SK-N-SH (cell line): ENCODE measurements at regions not wholly inside any gene's neighbourhood (a gene's known extent, or its start where the extent isn't known, plus 50 kb on each side); places are given as distances from the start of the nearest gene placed in this dataset.

ENCODE experiments used
- CTCF ChIA-PET: fragments of 300-600, 350-600 bp; formaldehyde crosslinking; extraction: SDS; loops from one replicate; lab custom pipeline; 2021; lab: Yijun Ruan, JAX
- POLR2A ChIA-PET: fragments of 350-600 bp; sonication (Branson Sonifier 250); formaldehyde crosslinking; extraction: SDS; loops from one replicate; lab custom pipeline; 2020; ENCODE audit warnings: antibody characterized with exemption, inconsistent platforms; lab: Yijun Ruan, JAX
- DNase-seq: peaks from one replicate; pipeline ENCODE4 v3.0.0; 2012
- H2AFZ ChIP-seq: fragments of 200-600 bp; sonication (generic); 2 replicates; pipeline ENCODE4 v1.8.1; 2016; ENCODE audit warnings: antibody characterized with exemption, mild to moderate bottlenecking, low read depth
- H3F3A ChIP-seq: fragments of 200-600 bp; sonication (generic); replicated peaks from 2 replicates; pipeline ENCODE3; 2016; ENCODE audit warnings: antibody characterized with exemption, mild to moderate bottlenecking; ENCODE audit not compliant: insufficient read depth
- H3K27ac ChIP-seq, 2 experiments: fragments of 200-500 bp in 1 of 2; fragments of 200-600 bp in 1 of 2; sonication (Bioruptor generic) in 1 of 2; sonication (generic), shearing (Covaris generic) in 1 of 2; 2 replicates each; pipeline versions ENCODE4 v1.5.1 to v1.6.1; 2014 to 2016; ENCODE audit warnings: low read depth in 2 of 2, inconsistent platforms in 1 of 2, low read length in 1 of 2, mild to moderate bottlenecking in 1 of 2, mixed read lengths in 1 of 2
- H3K27me3 ChIP-seq: fragments of 200-600 bp; sonication (generic), shearing (Covaris generic); 2 replicates; pipeline ENCODE4 v1.6.1; 2016; ENCODE audit warnings: mixed run types; ENCODE audit not compliant: insufficient read depth
- H3K36me3 ChIP-seq, 2 experiments: fragments of 200-500 bp in 1 of 2; fragments of 200-600 bp in 1 of 2; sonication (Bioruptor generic) in 1 of 2; sonication (generic) in 1 of 2; replicated peaks in 1 of 2; 2 replicates each; pipeline versions ENCODE3 to v1.5.1; 2014 to 2016; ENCODE audit warnings: low read length in 1 of 2, mild to moderate bottlenecking in 1 of 2; ENCODE audit not compliant: insufficient read depth in 2 of 2, control insufficient read depth in 1 of 2
- H3K4me1 ChIP-seq, 2 experiments: fragments of 200-500 bp in 1 of 2; fragments of 200-600 bp in 1 of 2; sonication (Bioruptor generic) in 1 of 2; sonication (generic), shearing (Covaris generic) in 1 of 2; 2 replicates each; pipeline versions ENCODE4 v1.5.1 to v1.6.1; 2014 to 2016; ENCODE audit warnings: low read depth in 1 of 2, low read length in 1 of 2, mixed run types in 1 of 2; ENCODE audit not compliant: insufficient read depth in 2 of 2, control insufficient read depth in 1 of 2
- H3K4me2 ChIP-seq: fragments of 200-600 bp; sonication (generic), shearing (Covaris generic); 2 replicates; pipeline ENCODE4 v1.6.1; 2017; ENCODE audit warnings: mixed run types
- H3K4me3 ChIP-seq, 2 experiments: fragments of 200-500 bp in 1 of 2; fragments of 200-600 bp in 1 of 2; sonication (Bioruptor generic) in 1 of 2; sonication (generic), shearing (Covaris generic) in 1 of 2; 2 replicates each; pipeline versions ENCODE4 v1.5.1 to v1.8.1; 2014 to 2016; ENCODE audit warnings: low read depth in 2 of 2, inconsistent platforms in 1 of 2, low read length in 1 of 2, mild to moderate bottlenecking in 1 of 2, mixed read lengths in 1 of 2, moderate library complexity in 1 of 2
- H3K79me2 ChIP-seq: fragments of 200-600 bp; sonication (generic); 2 replicates; pipeline ENCODE4 v1.8.1; 2017; ENCODE audit warnings: mild to moderate bottlenecking; ENCODE audit not compliant: insufficient read depth
- H3K9ac ChIP-seq: fragments of 200-600 bp; sonication (generic); 2 replicates; pipeline ENCODE4 v1.6.1; 2017; ENCODE audit warnings: mixed run types
- H3K9me2 ChIP-seq: fragments of 200-600 bp; sonication (generic); 2 replicates; pipeline ENCODE4 v1.6.1; 2017; ENCODE audit warnings: mixed run types
- H3K9me3 ChIP-seq: fragments of 200-600 bp; sonication (generic); 2 replicates; pipeline ENCODE4 v1.6.1; 2017; ENCODE audit warnings: mixed run types, mild to moderate bottlenecking, moderate library complexity
- H4K20me1 ChIP-seq: fragments of 200-600 bp; sonication (generic); 2 replicates; pipeline ENCODE4 v1.6.1; 2017; ENCODE audit warnings: mild to moderate bottlenecking, mixed run types; ENCODE audit not compliant: insufficient read depth
- CTCF ChIP-seq: fragments of 200-600 bp; sonication (generic); IDR thresholded peaks from 2 replicates; pipeline ENCODE4 v1.6.1; 2017; ENCODE audit warnings: antibody characterized with exemption, mild to moderate bottlenecking, moderate library complexity
- ELF1 ChIP-seq: IDR thresholded peaks from 2 replicates; pipeline ENCODE4 v1.4.0; 2012
- EP300 ChIP-seq, 2 experiments: IDR thresholded peaks; 2 replicates each; pipeline versions ENCODE4 v1.4.0 to v1.6.1; 2012; ENCODE audit warnings: borderline replicate concordance in 1 of 2, low read depth in 1 of 2, low read length in 1 of 2
- EZH2phosphoT487 ChIP-seq: fragments of 200-600 bp; sonication (generic); IDR thresholded peaks from 2 replicates; pipeline ENCODE4 v1.6.1; 2017; ENCODE audit warnings: low read depth, mixed run types, mild to moderate bottlenecking, antibody characterized with exemption, moderate library complexity, borderline replicate concordance
- FOSL2 ChIP-seq: IDR thresholded peaks from 2 replicates; pipeline ENCODE4 v1.4.0; 2012; ENCODE audit warnings: low read depth, mild to moderate bottlenecking, moderate library complexity, borderline replicate concordance
- GATA2 ChIP-seq: sonication (generic); formaldehyde crosslinking; IDR thresholded peaks from 2 replicates; pipeline ENCODE4 v1.5.0; 2020; ENCODE audit warnings: mild to moderate bottlenecking, missing genetic modification reagents
- IRF3 ChIP-seq: fragments of 150-350 bp; IDR thresholded peaks from 2 replicates; pipeline ENCODE4 v1.6.1; 2016; ENCODE audit warnings: mild to moderate bottlenecking, low read depth, low read length
- MXI1 ChIP-seq: IDR thresholded peaks from 2 replicates; pipeline ENCODE4 v1.6.1; 2012; ENCODE audit warnings: mild to moderate bottlenecking, low read depth, low read length, improper control_type of control experiment
- NFIC ChIP-seq: IDR thresholded peaks from 2 replicates; pipeline ENCODE4 v1.4.0; 2012; ENCODE audit warnings: borderline replicate concordance
- PBX3 ChIP-seq: IDR thresholded peaks from 2 replicates; pipeline ENCODE4; 2012
- POLR2AphosphoS5 ChIP-seq: IDR thresholded peaks from 2 replicates; pipeline ENCODE4 v1.6.1; 2012; ENCODE audit warnings: low read depth, low read length
- RAD21 ChIP-seq: IDR thresholded peaks from 2 replicates; pipeline ENCODE4 v1.6.1; 2012; ENCODE audit warnings: mild to moderate bottlenecking, low read length
- RCOR1 ChIP-seq: fragments of 150-350 bp; IDR thresholded peaks from 2 replicates; pipeline ENCODE4 v1.6.1; 2017; ENCODE audit warnings: antibody characterized with exemption, low read length
- RFX5 ChIP-seq: IDR thresholded peaks from 2 replicates; pipeline ENCODE4 v1.6.1; 2012; ENCODE audit warnings: mild to moderate bottlenecking, improper control_type of control experiment, low read length
- RXRA ChIP-seq: IDR thresholded peaks from 2 replicates; pipeline ENCODE4 v1.4.0; 2012; ENCODE audit warnings: low read depth, mild to moderate bottlenecking, borderline replicate concordance
- SIN3A ChIP-seq: IDR thresholded peaks from 2 replicates; pipeline ENCODE4 v1.6.1; 2012; ENCODE audit warnings: low read depth, mild to moderate bottlenecking, low read length, moderate library complexity, borderline replicate concordance
- SMC3 ChIP-seq: IDR thresholded peaks from 2 replicates; pipeline ENCODE4 v1.6.1; 2012; ENCODE audit warnings: low read depth, low read length, improper control_type of control experiment
- TAF1 ChIP-seq: IDR thresholded peaks from 2 replicates; pipeline ENCODE4 v1.6.1; 2012; ENCODE audit warnings: low read depth, mild to moderate bottlenecking, low read length, moderate library complexity, borderline replicate concordance
- USF2 ChIP-seq: fragments of 150-350 bp; IDR thresholded peaks from 2 replicates; pipeline ENCODE4 v1.6.1; 2017; ENCODE audit warnings: antibody characterized with exemption, low read length, low read depth, borderline replicate concordance
- WGBS: methylation state at CpG from one replicate; pipeline ENCODE4 v1.1.6; 2017; ENCODE audit warnings: low lambda C conversion rate; 5-methylcytosine and 5-hydroxymethylcytosine counted together
- TF ChIP-seq, protein P1 (sequence below): IDR thresholded peaks from 2 replicates; pipeline ENCODE4 v1.4.0; 2012; ENCODE audit warnings: low read depth, borderline replicate concordance
- TF ChIP-seq, protein P2 (sequence below): IDR thresholded peaks from 2 replicates; pipeline ENCODE4 v1.4.0; 2012; ENCODE audit warnings: low read depth

- CTCF ChIA-PET: no interaction called here
- Histone ChIP-seq H3K27me3 (no peaks in the 10 kb centered on the region), H3K4me1 (no peaks in the 10 kb centered on the region), H4K20me1 (no peaks in the 10 kb centered on the region), H2AFZ (no peak overlapping the region), H3K4me2 (no peak overlapping the region), H3K9me2 (no peaks in the 10 kb centered on the region), H3K79me2 (no peaks in the 10 kb centered on the region), H3K27ac (no peak overlapping the region), H3K9ac (no peak overlapping the region), H3F3A (no peaks in the 10 kb centered on the region), H3K9me3 (no peaks in the 10 kb centered on the region), H3K4me3 (no peak overlapping the region), H3K36me3 (no peaks in the 10 kb centered on the region)
- peak; percentile 42 for TF ChIP-seq CTCF
- TF ChIP-seq TAF1: no peak
- TF ChIP-seq SIN3A: no peak
- no peak for TF ChIP-seq PBX3
- peak; percentile 31 for TF ChIP-seq SMC3
- TF ChIP-seq RAD21: peak; percentile 57
- no peak for TF ChIP-seq ELF1
- no peak for TF ChIP-seq GATA2 (CRISPR knock-in tag)
- POLR2A ChIA-PET: no interaction called here
- 41% methylated on average over 4 of the region's 4 CpGs for WGBS
- peak; percentile 1 for DNase-seq
Measured at GRCh38 chr21:16942703-16943102, 570.1 kb upstream of the CXADR start.

DNA sequence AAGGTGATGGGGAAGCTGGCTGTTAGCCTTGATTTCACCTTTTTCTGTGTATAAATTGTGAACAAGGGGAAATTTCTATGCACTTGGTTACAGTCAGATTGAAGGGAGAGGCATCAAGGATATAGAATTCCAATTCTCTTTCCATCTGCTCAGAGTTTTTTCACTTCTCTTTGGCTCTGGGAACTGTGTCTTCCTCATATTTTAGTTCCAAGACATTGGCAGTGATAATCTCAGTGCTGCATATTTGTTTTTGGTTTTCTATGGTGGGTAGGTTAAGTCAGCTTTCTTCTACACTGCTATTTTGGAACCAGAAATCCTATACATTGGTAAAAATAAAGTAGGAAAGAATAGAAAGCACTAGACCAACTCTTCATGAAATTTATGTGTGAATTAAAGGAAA, 569.6 kb upstream of the CXADR start:
- TF ChIP-seq NFIC (no peak), RAD21 (no peak), PBX3 (no peak), POLR2AphosphoS5 (no peak), SMC3 (no peak), USF2 (no peak), RFX5 (no peak), RCOR1 (no peak), FOSL2 (no peak), EZH2phosphoT487 (no peak), ELF1 (no peak), TAF1 (no peak), MXI1 (no peak), RXRA (no peak), IRF3 (no peak), EP300 (IDR thresholded peaks at IDR 0.05; ENCODE audit: borderline replicate concordance in 1 of 2, low read depth in 1 of 2, low read length in 1 of 2) (no peak)
- TF ChIP-seq, protein P1, sequence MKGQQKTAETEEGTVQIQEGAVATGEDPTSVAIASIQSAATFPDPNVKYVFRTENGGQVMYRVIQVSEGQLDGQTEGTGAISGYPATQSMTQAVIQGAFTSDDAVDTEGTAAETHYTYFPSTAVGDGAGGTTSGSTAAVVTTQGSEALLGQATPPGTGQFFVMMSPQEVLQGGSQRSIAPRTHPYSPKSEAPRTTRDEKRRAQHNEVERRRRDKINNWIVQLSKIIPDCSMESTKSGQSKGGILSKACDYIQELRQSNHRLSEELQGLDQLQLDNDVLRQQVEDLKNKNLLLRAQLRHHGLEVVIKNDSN: no peak
- TF ChIP-seq, protein P2, sequence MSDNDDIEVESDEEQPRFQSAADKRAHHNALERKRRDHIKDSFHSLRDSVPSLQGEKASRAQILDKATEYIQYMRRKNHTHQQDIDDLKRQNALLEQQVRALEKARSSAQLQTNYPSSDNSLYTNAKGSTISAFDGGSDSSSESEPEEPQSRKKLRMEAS: no peak
- no peaks in the 10 kb centered on the region for H3K9me2 ChIP-seq
- H3K4me1 ChIP-seq: no peaks in the 10 kb centered on the region
- no peak overlapping the region for H3K4me2 ChIP-seq
- no peaks in the 10 kb centered on the region for H3K79me2 ChIP-seq
- DNase-seq: no peak
- CTCF ChIA-PET: no interaction called here
- no peaks in the 10 kb centered on the region for H3K36me3 ChIP-seq
- H3K27ac ChIP-seq: no peak overlapping the region
- no peak overlapping the region for H3K9ac ChIP-seq
- no peaks in the 10 kb centered on the region for H3K9me3 ChIP-seq
- no peak overlapping the region for H2AFZ ChIP-seq
- POLR2A ChIA-PET: no interaction called here
- H3F3A ChIP-seq: no peaks in the 10 kb centered on the region
- no peaks in the 10 kb centered on the region for H4K20me1 ChIP-seq
- no peaks in the 10 kb centered on the region for H3K27me3 ChIP-seq
- H3K4me3 ChIP-seq: no peak overlapping the region
